SK-N-SH treated with all-trans-retinoic acid at 6 μM for 48 hours (cell line): ENCODE measurements at regions not wholly inside any gene's neighbourhood (a gene's known extent, or its start where the extent isn't known, plus 50 kb on each side); places are given as distances from the start of the nearest gene placed in this dataset.

Experiments used
- ATAC-seq: fragments of 200-7000 bp; cut with Tn5 transposase; 3 replicates; pipeline ENCODE4 v1.9.1; 2020; ENCODE audit warnings: mild to moderate bottlenecking, moderate library complexity
- ARNTL ChIP-seq: fragments of 450-650 bp; formaldehyde crosslinking; IDR thresholded peaks from 2 replicates; pipeline ENCODE4 v1.5.0; 2020; ENCODE audit warnings: low read depth, mild to moderate bottlenecking, moderate library complexity, borderline replicate concordance
- BACH2 ChIP-seq: fragments of 250-450 bp; sonication (Bioruptor Pico); IDR thresholded peaks from 2 replicates; pipeline ENCODE4 v1.9.0; 2021; ENCODE audit warnings: mild to moderate bottlenecking, borderline replicate concordance
- CSDC2 ChIP-seq: fragments of 250-450 bp; sonication (Bioruptor Pico); IDR thresholded peaks from 2 replicates; pipeline ENCODE4 v1.5.0; 2020; ENCODE audit warnings: mild to moderate bottlenecking, moderate library complexity
- ISL1 ChIP-seq: fragments of 250-450 bp; sonication (Bioruptor Pico); IDR thresholded peaks from 2 replicates; pipeline ENCODE4 v2.1.2; 2022; ENCODE audit warnings: mild to moderate bottlenecking, moderate library complexity
- OSR1 ChIP-seq: fragments of 250-450 bp; sonication (Bioruptor Pico); IDR thresholded peaks from 2 replicates; pipeline ENCODE4 v1.8.0; 2022; ENCODE audit warnings: moderate library complexity, mild to moderate bottlenecking, inconsistent platforms
- PPARA ChIP-seq: fragments of 250-450 bp; sonication (Bioruptor Pico); IDR thresholded peaks from 2 replicates; pipeline ENCODE4 v1.5.0; 2020; ENCODE audit warnings: mild to moderate bottlenecking, borderline replicate concordance
- RARB ChIP-seq: fragments of 250-450 bp; sonication (Bioruptor Pico); IDR thresholded peaks from 2 replicates; pipeline ENCODE4 v1.8.0; 2021; ENCODE audit warnings: mild to moderate bottlenecking, moderate library complexity
- SNAI2 ChIP-seq: fragments of 250-450 bp; sonication (Bioruptor Pico); IDR thresholded peaks from 2 replicates; pipeline ENCODE4 v1.5.0; 2020; ENCODE audit warnings: mild to moderate bottlenecking, moderate library complexity
- TCF4 ChIP-seq: fragments of 250-450 bp; sonication (Bioruptor Pico); IDR thresholded peaks from 2 replicates; pipeline ENCODE4 v1.8.0; 2021; ENCODE audit warnings: mild to moderate bottlenecking, moderate library complexity, borderline replicate concordance
- TOX ChIP-seq: fragments of 250-450 bp; sonication (Bioruptor Pico); IDR thresholded peaks from 2 replicates; pipeline ENCODE4 v1.8.0; 2021; ENCODE audit warnings: mild to moderate bottlenecking, moderate library complexity, borderline replicate concordance
- ZC3H10 ChIP-seq: fragments of 250-450 bp; sonication (Bioruptor Pico); IDR thresholded peaks from 2 replicates; pipeline ENCODE4 v1.5.1; 2021; ENCODE audit warnings: mild to moderate bottlenecking, moderate library complexity
- ZFP3 ChIP-seq: fragments of 250-450 bp; sonication (Bioruptor Pico); IDR thresholded peaks from 2 replicates; pipeline ENCODE4 v1.5.0; 2020; ENCODE audit warnings: mild to moderate bottlenecking, moderate library complexity
- ZNF565 ChIP-seq: fragments of 450-650 bp; formaldehyde crosslinking; conservative IDR thresholded peaks from 2 replicates; pipeline ENCODE4 v1.5.0; 2020; ENCODE audit warnings: low read depth, mild to moderate bottlenecking, moderate library complexity
- ZNF70 ChIP-seq: fragments of 450-650 bp; formaldehyde crosslinking; IDR thresholded peaks from 2 replicates; pipeline ENCODE4 v1.5.0; 2020; ENCODE audit warnings: mild to moderate bottlenecking, moderate library complexity
- ZNF8 ChIP-seq: fragments of 450-650 bp; formaldehyde crosslinking; IDR thresholded peaks from 2 replicates; pipeline ENCODE4 v1.5.0; 2020; ENCODE audit warnings: mild to moderate bottlenecking, moderate library complexity
- TF ChIP-seq, protein P1 (sequence below): fragments of 250-450 bp; sonication (Bioruptor Pico); IDR thresholded peaks from 2 replicates; pipeline ENCODE4 v1.5.1; 2021; ENCODE audit warnings: mild to moderate bottlenecking, moderate library complexity
- TF ChIP-seq, protein P2 (sequence below): fragments of 250-450 bp; sonication (Bioruptor Pico); IDR thresholded peaks from 2 replicates; pipeline ENCODE4 v1.5.1; 2020; ENCODE audit warnings: low read depth, mild to moderate bottlenecking, moderate library complexity
- TF ChIP-seq, protein P3 (sequence below): fragments of 250-450 bp; sonication (Bioruptor Pico); IDR thresholded peaks from 2 replicates; pipeline ENCODE4 v1.8.0; 2020; ENCODE audit warnings: mild to moderate bottlenecking, moderate library complexity, borderline replicate concordance
- TF ChIP-seq, protein P4 (sequence below): fragments of 250-450 bp; sonication (Bioruptor Pico); IDR thresholded peaks from 2 replicates; pipeline ENCODE4 v1.8.0; 2021; ENCODE audit warnings: low read depth, mild to moderate bottlenecking, moderate library complexity, borderline replicate concordance
- TF ChIP-seq, protein P5 (sequence below): fragments of 250-450 bp; sonication (Bioruptor Pico); IDR thresholded peaks from 2 replicates; pipeline ENCODE4 v1.5.0; 2020; ENCODE audit warnings: mild to moderate bottlenecking, moderate library complexity

DNA sequence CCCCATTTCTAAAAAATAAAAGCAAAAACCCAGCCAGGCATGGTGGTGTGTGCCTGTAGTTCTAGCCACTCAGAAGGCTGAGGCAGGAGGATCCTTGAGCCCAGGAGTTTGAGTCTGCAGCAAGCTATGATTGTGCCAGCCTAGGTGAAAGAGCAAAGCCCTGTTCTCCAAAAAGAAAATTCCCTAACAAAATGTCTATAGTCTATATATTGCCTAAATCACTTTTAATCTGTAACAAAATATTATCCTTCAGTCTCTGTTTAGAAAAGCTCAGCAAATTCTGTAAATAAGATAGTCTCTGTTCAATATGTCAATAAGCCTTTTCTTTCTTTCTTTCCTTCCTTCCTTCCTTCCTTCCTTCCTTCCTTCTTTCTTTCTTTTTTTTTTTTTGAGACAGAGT is 75.8 kb upstream of the ZFP64 start:
- TF ChIP-seq, protein P1, sequence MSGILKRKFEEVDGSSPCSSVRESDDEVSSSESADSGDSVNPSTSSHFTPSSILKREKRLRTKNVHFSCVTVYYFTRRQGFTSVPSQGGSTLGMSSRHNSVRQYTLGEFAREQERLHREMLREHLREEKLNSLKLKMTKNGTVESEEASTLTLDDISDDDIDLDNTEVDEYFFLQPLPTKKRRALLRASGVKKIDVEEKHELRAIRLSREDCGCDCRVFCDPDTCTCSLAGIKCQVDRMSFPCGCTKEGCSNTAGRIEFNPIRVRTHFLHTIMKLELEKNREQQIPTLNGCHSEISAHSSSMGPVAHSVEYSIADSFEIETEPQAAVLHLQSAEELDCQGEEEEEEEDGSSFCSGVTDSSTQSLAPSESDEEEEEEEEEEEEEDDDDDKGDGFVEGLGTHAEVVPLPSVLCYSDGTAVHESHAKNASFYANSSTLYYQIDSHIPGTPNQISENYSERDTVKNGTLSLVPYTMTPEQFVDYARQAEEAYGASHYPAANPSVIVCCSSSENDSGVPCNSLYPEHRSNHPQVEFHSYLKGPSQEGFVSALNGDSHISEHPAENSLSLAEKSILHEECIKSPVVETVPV (CRISPR knock-in tag), result no peak
- TF ChIP-seq ZNF8 (CRISPR knock-in tag) (no peak), BACH2 (CRISPR knock-in tag) (no peak), CSDC2 (CRISPR knock-in tag) (no peak), OSR1 (CRISPR knock-in tag) (no peak), ZFP3 (CRISPR knock-in tag) (no peak), ZNF70 (CRISPR knock-in tag) (no peak), ZNF565 (no peak), SNAI2 (no peak), TOX (no peak), ISL1 (no peak), PPARA (CRISPR knock-in tag) (no peak)
- TF ChIP-seq, protein P2, sequence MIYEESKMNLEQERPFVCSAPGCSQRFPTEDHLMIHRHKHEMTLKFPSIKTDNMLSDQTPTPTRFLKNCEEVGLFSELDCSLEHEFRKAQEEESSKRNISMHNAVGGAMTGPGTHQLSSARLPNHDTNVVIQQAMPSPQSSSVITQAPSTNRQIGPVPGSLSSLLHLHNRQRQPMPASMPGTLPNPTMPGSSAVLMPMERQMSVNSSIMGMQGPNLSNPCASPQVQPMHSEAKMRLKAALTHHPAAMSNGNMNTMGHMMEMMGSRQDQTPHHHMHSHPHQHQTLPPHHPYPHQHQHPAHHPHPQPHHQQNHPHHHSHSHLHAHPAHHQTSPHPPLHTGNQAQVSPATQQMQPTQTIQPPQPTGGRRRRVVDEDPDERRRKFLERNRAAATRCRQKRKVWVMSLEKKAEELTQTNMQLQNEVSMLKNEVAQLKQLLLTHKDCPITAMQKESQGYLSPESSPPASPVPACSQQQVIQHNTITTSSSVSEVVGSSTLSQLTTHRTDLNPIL, result no peak
- TF ChIP-seq, protein P3, sequence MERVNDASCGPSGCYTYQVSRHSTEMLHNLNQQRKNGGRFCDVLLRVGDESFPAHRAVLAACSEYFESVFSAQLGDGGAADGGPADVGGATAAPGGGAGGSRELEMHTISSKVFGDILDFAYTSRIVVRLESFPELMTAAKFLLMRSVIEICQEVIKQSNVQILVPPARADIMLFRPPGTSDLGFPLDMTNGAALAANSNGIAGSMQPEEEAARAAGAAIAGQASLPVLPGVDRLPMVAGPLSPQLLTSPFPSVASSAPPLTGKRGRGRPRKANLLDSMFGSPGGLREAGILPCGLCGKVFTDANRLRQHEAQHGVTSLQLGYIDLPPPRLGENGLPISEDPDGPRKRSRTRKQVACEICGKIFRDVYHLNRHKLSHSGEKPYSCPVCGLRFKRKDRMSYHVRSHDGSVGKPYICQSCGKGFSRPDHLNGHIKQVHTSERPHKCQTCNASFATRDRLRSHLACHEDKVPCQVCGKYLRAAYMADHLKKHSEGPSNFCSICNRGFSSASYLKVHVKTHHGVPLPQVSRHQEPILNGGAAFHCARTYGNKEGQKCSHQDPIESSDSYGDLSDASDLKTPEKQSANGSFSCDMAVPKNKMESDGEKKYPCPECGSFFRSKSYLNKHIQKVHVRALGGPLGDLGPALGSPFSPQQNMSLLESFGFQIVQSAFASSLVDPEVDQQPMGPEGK (CRISPR knock-in tag), result no peak
- TF ChIP-seq, protein P4, sequence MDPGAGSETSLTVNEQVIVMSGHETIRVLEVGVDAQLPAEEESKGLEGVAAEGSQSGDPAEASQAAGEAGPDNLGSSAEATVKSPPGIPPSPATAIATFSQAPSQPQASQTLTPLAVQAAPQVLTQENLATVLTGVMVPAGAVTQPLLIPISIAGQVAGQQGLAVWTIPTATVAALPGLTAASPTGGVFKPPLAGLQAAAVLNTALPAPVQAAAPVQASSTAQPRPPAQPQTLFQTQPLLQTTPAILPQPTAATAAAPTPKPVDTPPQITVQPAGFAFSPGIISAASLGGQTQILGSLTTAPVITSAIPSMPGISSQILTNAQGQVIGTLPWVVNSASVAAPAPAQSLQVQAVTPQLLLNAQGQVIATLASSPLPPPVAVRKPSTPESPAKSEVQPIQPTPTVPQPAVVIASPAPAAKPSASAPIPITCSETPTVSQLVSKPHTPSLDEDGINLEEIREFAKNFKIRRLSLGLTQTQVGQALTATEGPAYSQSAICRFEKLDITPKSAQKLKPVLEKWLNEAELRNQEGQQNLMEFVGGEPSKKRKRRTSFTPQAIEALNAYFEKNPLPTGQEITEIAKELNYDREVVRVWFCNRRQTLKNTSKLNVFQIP, result no peak
- TF ChIP-seq, protein P5, sequence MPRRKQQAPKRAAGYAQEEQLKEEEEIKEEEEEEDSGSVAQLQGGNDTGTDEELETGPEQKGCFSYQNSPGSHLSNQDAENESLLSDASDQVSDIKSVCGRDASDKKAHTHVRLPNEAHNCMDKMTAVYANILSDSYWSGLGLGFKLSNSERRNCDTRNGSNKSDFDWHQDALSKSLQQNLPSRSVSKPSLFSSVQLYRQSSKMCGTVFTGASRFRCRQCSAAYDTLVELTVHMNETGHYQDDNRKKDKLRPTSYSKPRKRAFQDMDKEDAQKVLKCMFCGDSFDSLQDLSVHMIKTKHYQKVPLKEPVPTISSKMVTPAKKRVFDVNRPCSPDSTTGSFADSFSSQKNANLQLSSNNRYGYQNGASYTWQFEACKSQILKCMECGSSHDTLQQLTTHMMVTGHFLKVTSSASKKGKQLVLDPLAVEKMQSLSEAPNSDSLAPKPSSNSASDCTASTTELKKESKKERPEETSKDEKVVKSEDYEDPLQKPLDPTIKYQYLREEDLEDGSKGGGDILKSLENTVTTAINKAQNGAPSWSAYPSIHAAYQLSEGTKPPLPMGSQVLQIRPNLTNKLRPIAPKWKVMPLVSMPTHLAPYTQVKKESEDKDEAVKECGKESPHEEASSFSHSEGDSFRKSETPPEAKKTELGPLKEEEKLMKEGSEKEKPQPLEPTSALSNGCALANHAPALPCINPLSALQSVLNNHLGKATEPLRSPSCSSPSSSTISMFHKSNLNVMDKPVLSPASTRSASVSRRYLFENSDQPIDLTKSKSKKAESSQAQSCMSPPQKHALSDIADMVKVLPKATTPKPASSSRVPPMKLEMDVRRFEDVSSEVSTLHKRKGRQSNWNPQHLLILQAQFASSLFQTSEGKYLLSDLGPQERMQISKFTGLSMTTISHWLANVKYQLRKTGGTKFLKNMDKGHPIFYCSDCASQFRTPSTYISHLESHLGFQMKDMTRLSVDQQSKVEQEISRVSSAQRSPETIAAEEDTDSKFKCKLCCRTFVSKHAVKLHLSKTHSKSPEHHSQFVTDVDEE (CRISPR knock-in tag), result no peak
- no peak for ATAC-seq

DNA sequence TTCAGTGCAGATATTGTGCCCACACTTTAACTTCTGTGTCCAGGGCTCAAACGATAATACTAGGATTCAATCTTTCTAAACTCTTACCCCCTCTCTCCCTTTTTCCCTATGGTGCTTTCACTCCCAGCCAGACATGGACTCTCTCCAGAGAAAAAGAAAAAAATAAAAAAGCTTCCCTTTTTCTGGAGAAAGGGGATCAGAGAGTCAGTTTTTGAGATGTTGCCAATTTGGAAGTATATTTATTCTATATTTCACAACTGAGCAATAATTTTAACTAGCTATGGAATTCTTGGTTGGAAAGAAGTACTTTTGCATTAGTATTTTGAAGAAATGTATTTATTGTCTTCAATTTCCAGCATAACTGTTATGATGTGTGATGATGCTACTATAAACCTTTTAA is 72.2 kb upstream of the ZFP64 start:
- no peak for ATAC-seq
- no peak for TF ChIP-seq OSR1 (CRISPR knock-in tag)

DNA sequence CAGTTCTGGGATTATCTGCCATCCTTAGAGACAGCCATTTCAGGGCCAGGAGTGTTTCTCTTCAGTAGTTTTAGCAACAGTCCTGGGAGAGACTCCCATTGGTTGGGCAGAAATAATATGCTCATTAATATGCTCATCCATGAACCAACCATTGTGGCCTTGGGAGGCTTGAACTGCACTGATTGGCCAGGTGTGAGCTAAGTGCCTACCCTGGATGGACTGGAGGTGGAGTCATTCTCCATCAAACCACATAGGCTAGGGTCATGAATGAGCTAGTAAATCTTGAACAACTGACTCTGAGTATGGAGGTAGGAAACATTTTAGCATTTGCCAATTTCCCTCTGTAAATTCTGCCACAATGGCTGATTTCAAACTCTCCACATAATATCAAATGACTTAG is 70.2 kb upstream of the ZFP64 start:
- ATAC-seq, result no peak
- no peak for TF ChIP-seq ISL1
- TF ChIP-seq CSDC2 (CRISPR knock-in tag), result no peak
- TF ChIP-seq OSR1 (CRISPR knock-in tag), result no peak
- no peak for TF ChIP-seq ZFP3 (CRISPR knock-in tag)
- no peak for TF ChIP-seq TCF4 (CRISPR knock-in tag)
- no peak for TF ChIP-seq RARB (CRISPR knock-in tag)
- TF ChIP-seq ARNTL (CRISPR knock-in tag), result no peak
- TF ChIP-seq TOX, result no peak
- no peak for TF ChIP-seq ZC3H10 (CRISPR knock-in tag)
- TF ChIP-seq, protein P2, result no peak
- TF ChIP-seq, protein P3 (CRISPR knock-in tag), result no peak
- no peak for TF ChIP-seq PPARA (CRISPR knock-in tag)
- TF ChIP-seq, protein P1 (CRISPR knock-in tag), result no peak
